ENCODE measurements at regions not wholly inside any gene's neighbourhood (a gene's known extent, or its start where the extent isn't known, plus 50 kb on each side); places are given as distances from the start of the nearest gene placed in this dataset.

GRCh38 chr10:3606309-3606708, 178.7 kb downstream of the KLF6 start:
- no peak for TF ChIP-seq CTCF (conservative IDR thresholded peaks at IDR 0.05 in 1 of 2, IDR thresholded peaks at IDR 0.05 in 1 of 2; ENCODE audit: low read depth in 1 of 2, low read length in 2 of 2)
- TF ChIP-seq EZH2 (IDR thresholded peaks at IDR 0.05; ENCODE audit: low read length, missing control alignments), result no peak
